Uterus (tissue), 3 donors: ENCODE measurements at regions not wholly inside any gene's neighbourhood (a gene's known extent, or its start where the extent isn't known, plus 50 kb on each side); places are given as distances from the start of the nearest gene placed in this dataset.

Experiments
- DNase-seq, 2 donors: peaks; one replicate each; pipeline ENCODE4 v3.0.0-alpha.2; 2019 to 2020
- H3K27ac ChIP-seq, 2 donors: fragments of 200-600 bp; sonication (generic); 1 replicate in 1 of 2; 2 replicates in 1 of 2; pipeline ENCODE4 v1.5.1; 2016 to 2018
- H3K27me3 ChIP-seq, 2 donors: fragments of 200-600 bp; sonication (generic); one replicate each; pipeline ENCODE4 v1.5.1; 2018 to 2019; ENCODE audit warnings: control low read depth in 1 of 2
- H3K36me3 ChIP-seq, 2 donors: fragments of 200-600 bp; sonication (generic); one replicate each; pipeline ENCODE4 v1.5.1; 2019; ENCODE audit warnings: control low read depth in 1 of 2
- H3K4me1 ChIP-seq, 2 donors: fragments of 200-600 bp; sonication (generic); one replicate each; pipeline ENCODE4 v1.5.1; 2018 to 2019; ENCODE audit warnings: control low read depth in 1 of 2
- H3K4me3 ChIP-seq, 2 donors: fragments of 200-600 bp; sonication (generic); 1 replicate in 1 of 2; 2 replicates in 1 of 2; pipeline ENCODE4 v1.5.1; 2018 to 2019; ENCODE audit warnings: mild to moderate bottlenecking in 1 of 2
- H3K9me3 ChIP-seq, 2 donors: fragments of 200-600 bp; sonication (generic); one replicate each; pipeline ENCODE4 v1.5.1; 2019; ENCODE audit warnings: control low read depth in 1 of 2
- POLR2A ChIP-seq, 2 donors: fragments of 450-650 bp; IDR thresholded peaks; one replicate each; pipeline ENCODE4 v1.6.1; 2016; ENCODE audit warnings: antibody characterized with exemption in 2 of 2, mild to moderate bottlenecking in 1 of 2, moderate library complexity in 1 of 2
- intact Hi-C: fragments of 100-400 bp; cut with DNase I; formaldehyde crosslinking; loops from one replicate; pipeline ENCODE4 v1.15.1; 2023; ENCODE audit warnings: low total_unique reads
- TF ChIP-seq, protein P1 (sequence below), 4 experiments: fragments of 200-600 bp in 2 of 4; fragments of 450-650 bp in 2 of 4; sonication (generic) in 2 of 4; IDR thresholded peaks; one replicate each; pipeline ENCODE4 v1.5.1; 2016 to 2019; ENCODE audit warnings: antibody characterized with exemption in 4 of 4, mild to moderate bottlenecking in 2 of 4, moderate library complexity in 1 of 4
- donor health status: DM: yes; HTN: yes; CAD: no.

DNA sequence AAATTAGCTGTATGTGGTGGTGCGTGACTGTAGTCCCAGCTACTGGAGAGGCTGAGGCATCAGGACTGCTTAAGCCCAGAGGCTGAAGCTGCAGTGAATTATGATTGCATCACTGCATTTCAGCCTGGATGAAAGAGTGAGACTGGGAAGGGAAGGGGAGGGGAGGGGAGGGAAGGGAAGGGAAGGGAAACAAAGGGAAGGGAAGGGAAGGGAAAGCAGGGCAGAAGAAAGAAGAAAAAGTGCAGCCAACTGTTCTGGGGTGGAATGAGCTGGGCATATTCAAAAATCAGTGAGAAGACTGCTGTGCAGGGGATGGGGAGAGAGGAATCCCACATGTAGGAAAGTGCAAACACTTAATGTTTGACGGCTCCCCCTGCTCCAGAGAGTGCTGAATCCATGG, 905.5 kb downstream of the UQCRFS1 start:
- H3K27ac ChIP-seq = no peak overlapping the region
- DNase-seq = no peak
- no peak overlapping the region for H3K4me3 ChIP-seq
- no peaks in the 10 kb centered on the region for H3K4me1 ChIP-seq
- no peak for TF ChIP-seq POLR2A (IDR thresholded peaks at IDR 0.05)
- TF ChIP-seq, protein P1, sequence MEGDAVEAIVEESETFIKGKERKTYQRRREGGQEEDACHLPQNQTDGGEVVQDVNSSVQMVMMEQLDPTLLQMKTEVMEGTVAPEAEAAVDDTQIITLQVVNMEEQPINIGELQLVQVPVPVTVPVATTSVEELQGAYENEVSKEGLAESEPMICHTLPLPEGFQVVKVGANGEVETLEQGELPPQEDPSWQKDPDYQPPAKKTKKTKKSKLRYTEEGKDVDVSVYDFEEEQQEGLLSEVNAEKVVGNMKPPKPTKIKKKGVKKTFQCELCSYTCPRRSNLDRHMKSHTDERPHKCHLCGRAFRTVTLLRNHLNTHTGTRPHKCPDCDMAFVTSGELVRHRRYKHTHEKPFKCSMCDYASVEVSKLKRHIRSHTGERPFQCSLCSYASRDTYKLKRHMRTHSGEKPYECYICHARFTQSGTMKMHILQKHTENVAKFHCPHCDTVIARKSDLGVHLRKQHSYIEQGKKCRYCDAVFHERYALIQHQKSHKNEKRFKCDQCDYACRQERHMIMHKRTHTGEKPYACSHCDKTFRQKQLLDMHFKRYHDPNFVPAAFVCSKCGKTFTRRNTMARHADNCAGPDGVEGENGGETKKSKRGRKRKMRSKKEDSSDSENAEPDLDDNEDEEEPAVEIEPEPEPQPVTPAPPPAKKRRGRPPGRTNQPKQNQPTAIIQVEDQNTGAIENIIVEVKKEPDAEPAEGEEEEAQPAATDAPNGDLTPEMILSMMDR (IDR thresholded peaks at IDR 0.05) = no peak
- no peaks in the 10 kb centered on the region for H3K9me3 ChIP-seq
- intact Hi-C loops = no loop called here
- no peaks in the 10 kb centered on the region for H3K27me3 ChIP-seq
- no peaks in the 10 kb centered on the region for H3K36me3 ChIP-seq

DNA sequence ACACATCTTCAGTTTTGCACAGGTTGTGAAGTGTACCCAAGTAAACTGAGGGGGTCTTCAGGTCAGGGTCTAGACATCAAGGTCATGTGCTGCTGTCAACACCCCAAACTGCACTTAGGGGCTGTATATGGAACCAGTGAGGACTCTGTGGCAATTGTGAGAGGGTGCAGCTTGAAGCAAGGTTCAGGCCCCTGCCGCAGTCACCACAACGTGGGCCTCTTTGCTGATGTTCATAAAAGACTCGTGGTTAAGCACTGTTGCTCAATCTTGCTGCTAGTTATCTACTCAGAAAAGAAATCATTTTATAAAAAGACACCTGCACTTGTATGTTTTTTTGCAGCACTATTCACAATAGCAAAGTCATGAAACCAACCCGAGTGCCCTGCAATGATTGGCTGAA, 907.4 kb downstream of the UQCRFS1 start:
- no peaks in the 10 kb centered on the region for H3K4me1 ChIP-seq
- H3K36me3 ChIP-seq = no peaks in the 10 kb centered on the region
- H3K27ac ChIP-seq = no peak overlapping the region
- intact Hi-C loops = no loop called here
- no peaks in the 10 kb centered on the region for H3K27me3 ChIP-seq
- DNase-seq = no peak
- no peaks in the 10 kb centered on the region for H3K9me3 ChIP-seq
- H3K4me3 ChIP-seq = no peak overlapping the region
- TF ChIP-seq, protein P1 (IDR thresholded peaks at IDR 0.05) = no peak
- TF ChIP-seq POLR2A (IDR thresholded peaks at IDR 0.05) = no peak

DNA sequence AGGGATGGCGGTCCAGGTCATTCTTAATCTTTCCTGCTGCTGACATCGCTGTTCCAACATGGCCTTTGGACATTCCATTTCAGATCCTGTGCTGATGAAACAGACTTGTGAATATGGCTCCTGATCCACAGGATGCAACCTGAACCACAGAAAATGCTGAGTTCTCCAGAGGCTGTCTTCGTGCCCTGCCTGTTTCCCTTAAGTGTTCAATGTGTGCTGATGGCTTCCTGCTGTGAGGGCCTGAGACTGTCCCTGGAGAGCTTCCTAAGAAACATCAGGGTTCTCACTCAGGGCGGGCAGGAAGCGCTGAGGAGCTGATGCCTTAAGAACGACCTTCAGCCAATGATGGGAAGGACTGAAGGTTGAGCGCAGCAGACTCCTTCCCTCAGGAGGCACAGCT, 909.4 kb downstream of the UQCRFS1 start:
- Histone ChIP-seq H3K36me3 (no peaks in the 10 kb centered on the region), H3K9me3 (no peaks in the 10 kb centered on the region), H3K27me3 (no peaks in the 10 kb centered on the region), H3K27ac (no peak overlapping the region), H3K4me3 (no peak overlapping the region), H3K4me1 (no peaks in the 10 kb centered on the region)
- DNase-seq = no peak
- intact Hi-C loops = no loop called here
- TF ChIP-seq, protein P1 (IDR thresholded peaks at IDR 0.05) = no peak
- TF ChIP-seq POLR2A (IDR thresholded peaks at IDR 0.05) = no peak

DNA sequence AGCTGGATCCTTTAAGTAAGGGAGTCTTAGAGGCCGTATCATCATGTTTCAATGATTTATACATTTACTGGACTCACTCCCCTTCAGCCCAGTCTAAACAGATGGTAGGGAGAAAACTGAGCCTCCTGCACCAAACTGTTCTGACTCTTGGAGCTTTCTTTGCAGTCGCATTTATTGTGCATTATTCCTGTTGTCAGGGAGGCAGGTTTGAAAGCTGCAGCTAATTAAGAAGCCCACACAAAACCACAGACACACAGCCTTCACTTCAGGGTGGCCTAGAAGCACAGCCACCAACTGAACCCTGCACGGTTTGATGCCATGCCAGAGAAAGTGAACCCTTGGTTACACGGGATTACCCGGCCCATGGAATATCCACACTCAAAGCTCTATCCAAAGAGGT, 911.0 kb downstream of the UQCRFS1 start:
- intact Hi-C loops = no loop called here
- no peak overlapping the region for H3K4me3 ChIP-seq
- H3K9me3 ChIP-seq = no peaks in the 10 kb centered on the region
- no peaks in the 10 kb centered on the region for H3K36me3 ChIP-seq
- DNase-seq = no peak
- TF ChIP-seq, protein P1 (IDR thresholded peaks at IDR 0.05) = no peak
- no peak for TF ChIP-seq POLR2A (IDR thresholded peaks at IDR 0.05)
- H3K4me1 ChIP-seq = no peaks in the 10 kb centered on the region
- no peak overlapping the region for H3K27ac ChIP-seq
- H3K27me3 ChIP-seq = no peaks in the 10 kb centered on the region

DNA sequence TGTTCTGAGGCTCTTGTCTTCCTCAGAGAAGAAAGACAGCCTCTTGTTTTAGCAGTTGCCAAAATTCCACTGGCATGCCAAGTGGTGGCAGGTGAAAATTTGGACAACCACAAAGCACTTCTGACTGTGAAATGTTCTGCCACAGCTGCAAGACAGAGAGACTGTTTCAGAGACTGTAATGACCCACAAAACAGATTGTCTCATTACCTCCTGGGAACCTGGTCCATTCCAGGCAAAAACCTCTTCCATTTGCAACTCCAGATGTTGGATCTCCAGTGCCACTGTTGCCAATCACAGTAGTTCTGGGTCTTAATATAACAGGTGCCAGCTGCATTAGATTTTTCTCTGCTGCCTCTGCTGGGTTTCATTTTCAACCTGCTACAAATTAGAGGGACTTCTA, 911.5 kb downstream of the UQCRFS1 start:
- H3K36me3 ChIP-seq = no peaks in the 10 kb centered on the region
- H3K9me3 ChIP-seq = no peaks in the 10 kb centered on the region
- intact Hi-C loops = no loop called here
- H3K27ac ChIP-seq = no peak overlapping the region
- no peaks in the 10 kb centered on the region for H3K4me1 ChIP-seq
- no peak for DNase-seq
- H3K4me3 ChIP-seq = no peak overlapping the region
- H3K27me3 ChIP-seq = no peaks in the 10 kb centered on the region
- no peak for TF ChIP-seq POLR2A (IDR thresholded peaks at IDR 0.05)
- TF ChIP-seq, protein P1 (IDR thresholded peaks at IDR 0.05) = no peak
